ENCODE measurements at regions not wholly inside any gene's neighbourhood (a gene's known extent, or its start where the extent isn't known, plus 50 kb on each side); places are given as distances from the start of the nearest gene placed in this dataset.

DNA sequence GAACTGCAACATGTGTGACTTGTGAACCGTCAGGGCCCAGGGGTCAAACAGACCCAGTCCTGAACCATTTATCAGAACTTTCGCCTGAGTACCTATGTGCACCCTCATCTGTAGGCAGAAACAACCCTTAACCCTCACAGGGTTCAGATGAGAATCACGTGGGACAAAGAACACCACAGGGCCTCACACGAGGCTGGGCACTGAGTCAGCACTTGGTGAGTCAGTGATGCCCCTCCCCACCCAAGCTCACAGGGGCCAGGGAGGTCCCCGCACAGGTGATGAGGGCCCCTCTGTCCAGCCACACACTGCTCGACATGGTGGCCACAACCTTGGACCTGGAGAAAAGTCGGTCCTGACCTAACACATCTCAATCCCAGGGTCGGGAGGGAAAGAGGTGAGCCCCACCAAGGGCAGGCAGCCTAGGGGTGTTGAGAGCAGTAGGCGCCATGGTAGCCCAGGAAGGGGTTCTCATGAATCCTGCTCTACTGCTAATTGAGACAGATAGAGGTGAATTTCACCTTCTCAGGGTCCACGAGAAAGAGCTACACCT lies 176.4 kb downstream of the SHANK2 start:
- Histone ChIP-seq H3K27ac (no peak overlapping the region), H3K27me3 (ENCODE audit: insufficient read depth in 3 of 3, low read length in 2 of 3) (peaks cover 0 to 4% (median 0%) of the 10 kb centered on the region in 3 donors), H3K4me1 (no peaks in the 10 kb centered on the region), H3K4me3 (no peak overlapping the region), H3K9me3 (no peaks in the 10 kb centered on the region), H3K36me3 (ENCODE audit: insufficient read depth in 1 of 2, low read depth in 1 of 2) (no peaks in the 10 kb centered on the region)
- TF ChIP-seq, protein P1, sequence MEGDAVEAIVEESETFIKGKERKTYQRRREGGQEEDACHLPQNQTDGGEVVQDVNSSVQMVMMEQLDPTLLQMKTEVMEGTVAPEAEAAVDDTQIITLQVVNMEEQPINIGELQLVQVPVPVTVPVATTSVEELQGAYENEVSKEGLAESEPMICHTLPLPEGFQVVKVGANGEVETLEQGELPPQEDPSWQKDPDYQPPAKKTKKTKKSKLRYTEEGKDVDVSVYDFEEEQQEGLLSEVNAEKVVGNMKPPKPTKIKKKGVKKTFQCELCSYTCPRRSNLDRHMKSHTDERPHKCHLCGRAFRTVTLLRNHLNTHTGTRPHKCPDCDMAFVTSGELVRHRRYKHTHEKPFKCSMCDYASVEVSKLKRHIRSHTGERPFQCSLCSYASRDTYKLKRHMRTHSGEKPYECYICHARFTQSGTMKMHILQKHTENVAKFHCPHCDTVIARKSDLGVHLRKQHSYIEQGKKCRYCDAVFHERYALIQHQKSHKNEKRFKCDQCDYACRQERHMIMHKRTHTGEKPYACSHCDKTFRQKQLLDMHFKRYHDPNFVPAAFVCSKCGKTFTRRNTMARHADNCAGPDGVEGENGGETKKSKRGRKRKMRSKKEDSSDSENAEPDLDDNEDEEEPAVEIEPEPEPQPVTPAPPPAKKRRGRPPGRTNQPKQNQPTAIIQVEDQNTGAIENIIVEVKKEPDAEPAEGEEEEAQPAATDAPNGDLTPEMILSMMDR (IDR thresholded peaks at IDR 0.05) = no peak
- intact Hi-C loops (cut with DNase I) = no loop called here
- no peak for DNase-seq
- no peak for ATAC-seq
- WGBS, 3 donors = 73 to 75% (median 74%) methylated on average over 10 of the region's 10 CpGs

DNA sequence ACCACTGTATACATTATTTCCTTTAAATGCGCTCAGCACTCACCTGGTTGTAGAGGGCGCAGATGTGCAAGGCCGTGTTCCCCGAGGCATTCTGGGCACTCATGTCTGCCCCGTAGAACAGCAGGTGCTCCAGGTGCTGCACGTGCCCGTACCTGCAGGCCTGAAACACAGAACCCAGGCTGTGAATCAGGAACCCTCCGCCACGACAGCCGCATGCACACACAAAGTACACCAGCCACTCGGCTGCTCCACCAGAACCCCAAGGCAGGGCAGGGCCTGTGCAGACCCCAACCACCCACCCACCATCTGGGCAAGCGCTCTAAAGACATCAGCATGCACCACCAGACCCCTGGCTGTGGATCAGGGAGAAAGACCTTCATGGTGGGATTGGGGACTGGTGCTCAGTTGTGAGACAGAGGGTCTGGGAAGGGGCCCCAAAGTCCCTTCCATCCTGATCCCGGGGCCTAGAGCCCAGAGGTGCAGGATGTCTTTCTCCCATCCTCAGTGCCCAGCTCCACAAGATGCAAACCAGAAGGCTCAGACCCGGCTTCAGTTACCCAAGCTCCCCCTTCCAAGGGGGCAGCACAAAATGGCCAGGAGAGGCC lies 177.2 kb downstream of the SHANK2 start:
- intact Hi-C loops (cut with DNase I) = no loop called here
- TF ChIP-seq, protein P1 (IDR thresholded peaks at IDR 0.05) = no peak
- H3K9me3 ChIP-seq = no peaks in the 10 kb centered on the region

DNA sequence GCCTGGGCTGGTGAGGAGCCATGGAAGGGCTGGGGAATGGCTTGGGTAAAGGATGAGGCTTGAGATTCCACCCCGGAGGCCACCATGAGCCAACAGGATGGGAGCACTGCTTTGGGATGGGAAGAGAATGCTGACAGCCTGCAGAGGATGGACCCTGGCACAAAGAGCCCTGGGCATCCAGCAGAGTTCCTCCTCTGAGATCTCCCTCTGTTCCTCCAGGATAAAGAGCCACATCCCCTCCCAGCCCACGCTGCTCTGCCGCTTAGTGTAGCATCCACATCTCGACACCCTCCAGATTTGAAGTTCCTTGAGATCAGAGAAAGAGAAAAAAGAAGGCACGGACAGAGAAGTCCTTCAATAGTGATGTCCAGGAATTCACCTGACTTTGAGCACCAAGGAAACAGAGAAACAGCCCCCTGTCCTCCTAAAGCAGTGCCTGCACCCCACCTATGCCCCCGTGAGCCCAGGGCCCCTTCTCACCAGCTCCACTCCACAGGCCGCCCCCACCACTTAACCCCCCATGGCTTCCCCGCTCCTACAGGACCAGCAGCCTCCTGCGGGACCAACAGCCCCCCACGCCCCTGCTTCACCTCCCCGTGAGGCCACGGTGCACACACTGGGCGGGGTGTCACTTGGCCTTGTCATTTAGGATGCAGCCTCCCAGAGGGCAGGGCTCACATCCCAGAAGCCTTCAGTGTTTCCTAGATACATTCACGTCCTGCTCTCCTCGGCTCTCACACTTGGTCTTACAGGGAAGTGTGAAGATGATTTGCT lies 180.5 kb downstream of the SHANK2 start:
- intact Hi-C loops (cut with DNase I) = no loop called here
- H3K27ac ChIP-seq = no peak overlapping the region
- DNase-seq (no peak), ATAC-seq (no peak)
- H3K4me1 ChIP-seq = no peaks in the 10 kb centered on the region
- H3K4me3 ChIP-seq = no peak overlapping the region
- TF ChIP-seq, protein P1 (IDR thresholded peaks at IDR 0.05) = no peak
- no peaks in the 10 kb centered on the region for H3K36me3 ChIP-seq (ENCODE audit: insufficient read depth in 1 of 2, low read depth in 1 of 2)
- H3K27me3 ChIP-seq (ENCODE audit: insufficient read depth in 3 of 3, low read length in 2 of 3) = peaks cover 0 to 4% (median 2%) of the 10 kb centered on the region in 3 donors
- no peaks in the 10 kb centered on the region for H3K9me3 ChIP-seq
- 69 to 79% (median 71%) methylated on average over 14 to 15 of the region's 15 CpGs for WGBS, 3 donors

More for the DNA sequence above, 177.2 kb downstream of the SHANK2 start:
- no peak overlapping the region for H3K27ac ChIP-seq
- no peaks in the 10 kb centered on the region for H3K4me1 ChIP-seq
- no peak for DNase-seq
- no peaks in the 10 kb centered on the region for H3K36me3 ChIP-seq (ENCODE audit: insufficient read depth in 1 of 2, low read depth in 1 of 2)
- 89 to 94% (median 92%) methylated on average over 14 of the region's 14 CpGs for WGBS, 3 donors
- ATAC-seq = no peak
- H3K27me3 ChIP-seq (ENCODE audit: insufficient read depth in 3 of 3, low read length in 2 of 3) = peaks cover 0 to 4% (median 0%) of the 10 kb centered on the region in 3 donors
- no peak overlapping the region for H3K4me3 ChIP-seq

DNA sequence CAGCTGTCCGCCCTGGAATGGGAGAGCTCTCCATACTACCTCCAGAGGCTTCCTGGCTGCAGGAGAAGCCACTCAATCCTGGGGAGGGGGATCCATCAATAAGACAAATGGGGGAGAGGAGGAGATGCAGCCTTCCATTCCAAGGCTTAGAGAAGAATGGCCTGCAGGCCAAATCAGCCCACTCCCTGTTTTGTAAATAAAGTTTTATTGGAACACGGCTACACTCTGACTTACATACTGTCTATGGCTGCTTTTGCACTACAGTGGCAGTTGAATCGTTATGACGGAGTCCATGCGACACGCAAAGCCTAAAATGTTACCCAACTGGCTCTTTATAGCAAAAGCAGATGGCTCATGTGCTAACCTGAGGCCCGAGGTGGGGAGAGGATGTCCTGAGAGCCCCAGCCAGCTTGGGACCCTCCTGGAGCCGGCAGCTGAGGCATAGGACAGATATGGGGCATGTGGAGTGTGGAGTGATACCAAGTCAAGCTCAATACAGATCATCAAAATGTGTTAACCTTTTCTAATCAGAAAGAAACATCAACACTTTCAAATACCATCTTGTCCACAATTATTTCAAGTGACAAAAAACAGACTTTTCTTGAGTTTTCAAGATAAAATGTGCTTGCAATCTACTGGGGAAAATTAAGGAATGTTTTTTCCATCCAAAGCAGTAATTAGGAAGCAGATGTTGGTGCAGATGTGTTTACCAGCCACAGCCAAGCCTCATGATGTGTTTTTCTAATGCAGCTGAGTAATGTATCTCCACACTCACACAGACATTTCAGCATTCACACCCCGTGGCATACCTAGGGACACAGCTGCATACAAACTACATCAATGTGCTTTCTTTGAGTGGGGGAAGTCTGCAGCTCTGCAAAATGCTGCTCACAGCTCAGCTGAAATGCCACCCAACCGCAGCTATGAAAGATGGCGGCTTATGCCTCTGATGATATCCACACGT lies 181.6 kb downstream of the SHANK2 start:
- H3K4me3 ChIP-seq = no peak overlapping the region
- TF ChIP-seq, protein P1 (IDR thresholded peaks at IDR 0.05) = no peak
- 71 to 73% (median 73%) methylated on average over 12 of the region's 12 CpGs for WGBS, 3 donors
- DNase-seq (no peak), ATAC-seq (no peak)
- intact Hi-C loops (cut with DNase I) = no loop called here
- H3K27me3 ChIP-seq (ENCODE audit: insufficient read depth in 3 of 3, low read length in 2 of 3) = peaks cover 0 to 2% (median 0%) of the 10 kb centered on the region in 3 donors
- H3K4me1 ChIP-seq = no peaks in the 10 kb centered on the region
- H3K9me3 ChIP-seq = no peaks in the 10 kb centered on the region
- no peaks in the 10 kb centered on the region for H3K36me3 ChIP-seq (ENCODE audit: insufficient read depth in 1 of 2, low read depth in 1 of 2)
- H3K27ac ChIP-seq = no peak overlapping the region
